NCI-H526 treated with DMSO at 0.1 percent for 48 hours (cell line): ENCODE measurements at regions not wholly inside any gene's neighbourhood (a gene's known extent, or its start where the extent isn't known, plus 50 kb on each side); places are given as distances from the start of the nearest gene placed in this dataset.

Experiments used
- DNase-seq: peaks from one replicate; lab custom pipeline; 2025; lab: John Stamatoyannopoulos, UW

- DNase-seq, result peak; percentile 6
Measured at GRCh38 chr22:34055525-34056200, 135.4 kb upstream of the LARGE1 start.

- DNase-seq, result no peak
Measured at GRCh38 chr22:34057726-34058125, 137.4 kb upstream of the LARGE1 start.

GRCh38 chr22:34064696-34065095, 144.4 kb upstream of the LARGE1 start:
- DNase-seq, result no peak

GRCh38 chr22:34067031-34067430, 146.8 kb upstream of the LARGE1 start:
- no peak for DNase-seq

- DNase-seq, result no peak
Measured at GRCh38 chr22:34068001-34068400, 147.7 kb upstream of the LARGE1 start.

GRCh38 chr22:34070051-34070450, 149.8 kb upstream of the LARGE1 start:
- DNase-seq, result no peak

GRCh38 chr22:34070531-34070930, 150.3 kb upstream of the LARGE1 start:
- no peak for DNase-seq

- no peak for DNase-seq
Measured at GRCh38 chr22:34072585-34072984, 152.3 kb upstream of the LARGE1 start.

GRCh38 chr22:34080433-34080832, 160.2 kb upstream of the LARGE1 start:
- DNase-seq, result no peak

- DNase-seq, result no peak
Measured at GRCh38 chr22:34096770-34097169, 176.5 kb upstream of the LARGE1 start.

- DNase-seq, result no peak
Measured at GRCh38 chr22:34099278-34099677, 179.0 kb upstream of the LARGE1 start.

GRCh38 chr22:34102633-34103032, 182.4 kb upstream of the LARGE1 start:
- no peak for DNase-seq

- peak; percentile 57 for DNase-seq
Measured at GRCh38 chr22:34105461-34106062, 185.3 kb upstream of the LARGE1 start.

- no peak for DNase-seq
Measured at GRCh38 chr22:34108168-34108567, 187.9 kb upstream of the LARGE1 start.

- no peak for DNase-seq
Measured at GRCh38 chr22:34111210-34111824, 191.0 kb upstream of the LARGE1 start.

GRCh38 chr22:34113381-34113780, 193.1 kb upstream of the LARGE1 start:
- DNase-seq, result peak; percentile 82

- no peak for DNase-seq
Measured at GRCh38 chr22:34114406-34114805, 194.1 kb upstream of the LARGE1 start.

- no peak for DNase-seq
Measured at GRCh38 chr22:34115722-34116121, 195.4 kb upstream of the LARGE1 start.

GRCh38 chr22:34116126-34116525, 195.8 kb upstream of the LARGE1 start:
- DNase-seq, result no peak

- no peak for DNase-seq
Measured at GRCh38 chr22:34122042-34122441, 201.8 kb upstream of the LARGE1 start.

- no peak for DNase-seq
Measured at GRCh38 chr22:34129691-34130486, 209.6 kb upstream of the LARGE1 start.

GRCh38 chr22:34135749-34136148, 215.5 kb upstream of the LARGE1 start:
- no peak for DNase-seq

- DNase-seq, result no peak
Measured at GRCh38 chr22:34150023-34150422, 229.7 kb upstream of the LARGE1 start.
